Endometrial microvascular endothelial cells (primary cell): ENCODE measurements at regions not wholly inside any gene's neighbourhood (a gene's known extent, or its start where the extent isn't known, plus 50 kb on each side); places are given as distances from the start of the nearest gene placed in this dataset.

Experiments
- in situ Hi-C: cut with HindIII; loops from 2 replicates; pipeline ENCODE4 v1.10.0; 2017; ENCODE audit warnings: low sequenced_read_pairs, low pct_unique_long_range_greater_than_20kb; ENCODE audit errors: inconsistent ontology term

GRCh38 chr18:10303171-10303570 is 151.3 kb upstream of the APCDD1 start:
- in situ Hi-C loops: no loop called here

- in situ Hi-C loops: no loop called here
Observed at GRCh38 chr18:10304853-10305252, 149.6 kb upstream of the APCDD1 start.

GRCh38 chr18:10306779-10307178 is 147.7 kb upstream of the APCDD1 start:
- in situ Hi-C loops: no loop called here

DNA sequence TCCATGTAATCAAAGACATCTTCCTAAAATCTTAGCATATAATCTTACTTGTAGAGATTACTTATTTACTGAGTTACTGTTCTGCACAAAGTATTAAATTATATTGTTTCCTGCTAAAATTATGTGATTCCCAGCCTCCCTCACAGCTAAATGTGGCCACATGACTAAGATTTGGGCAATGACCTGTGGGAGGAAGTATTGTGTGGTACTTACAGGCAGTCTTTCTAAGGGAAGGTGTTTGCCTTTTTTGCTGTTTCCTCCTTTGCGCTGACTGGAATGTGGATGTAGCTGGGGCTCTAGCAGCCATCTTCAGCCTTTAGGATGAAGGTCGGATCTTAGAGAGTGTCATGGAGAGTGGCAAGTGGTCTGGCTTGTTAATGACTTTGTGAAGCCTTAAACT is 146.3 kb upstream of the APCDD1 start:
- in situ Hi-C loops: no loop called here

DNA sequence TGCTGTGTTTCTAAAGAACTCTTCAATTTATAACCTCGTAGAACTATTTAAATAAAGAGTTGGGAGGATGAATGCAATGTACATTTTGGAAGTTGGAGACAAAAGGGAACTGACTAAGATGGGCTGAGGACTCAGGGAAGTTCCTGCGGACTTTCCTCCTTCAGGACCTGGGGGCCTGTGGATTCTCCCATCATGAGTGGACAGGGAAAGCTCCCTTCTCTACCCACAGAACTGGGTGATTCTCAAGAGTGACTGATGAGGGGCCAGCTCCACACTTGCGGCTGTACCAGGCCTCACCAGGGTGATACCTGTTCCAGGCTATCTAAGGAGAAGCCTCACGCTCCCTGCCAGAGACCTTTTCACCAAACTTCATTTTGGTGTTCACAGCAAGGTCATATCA is 143.8 kb upstream of the APCDD1 start:
- in situ Hi-C loops: no loop called here

DNA sequence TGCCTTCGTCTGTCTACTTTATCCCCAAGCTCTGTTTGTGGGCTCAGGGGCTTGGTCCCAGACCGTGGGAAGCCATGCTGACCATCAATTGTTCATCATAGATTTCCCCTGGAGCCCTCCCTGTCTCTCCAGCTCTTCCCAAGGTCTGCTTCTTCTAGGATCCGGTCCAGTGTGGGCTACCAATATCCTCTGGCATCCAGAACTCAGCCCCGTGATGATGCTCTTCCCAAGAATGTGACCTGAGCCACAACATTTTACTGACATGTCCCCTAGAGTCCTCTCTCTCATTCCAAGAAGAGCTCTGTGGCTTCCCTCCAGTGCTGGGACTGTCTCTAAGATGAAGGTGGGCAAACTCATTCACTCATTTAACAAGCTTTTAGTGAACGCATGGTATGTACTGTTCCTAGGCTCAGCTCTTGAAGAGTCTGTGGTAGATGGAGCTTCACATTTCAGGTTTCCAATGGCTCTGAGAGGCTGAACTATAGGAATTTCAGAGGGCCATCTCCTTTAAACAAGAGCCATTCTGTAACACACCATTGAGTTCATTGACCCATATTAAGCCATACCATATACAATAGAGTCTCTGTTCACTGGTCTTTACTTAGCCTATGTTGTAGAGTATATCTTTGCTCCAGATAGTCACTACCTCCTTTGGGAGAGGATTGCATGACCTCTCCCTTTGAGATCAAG is 142.0 kb upstream of the APCDD1 start:
- in situ Hi-C loops: no loop called here

DNA sequence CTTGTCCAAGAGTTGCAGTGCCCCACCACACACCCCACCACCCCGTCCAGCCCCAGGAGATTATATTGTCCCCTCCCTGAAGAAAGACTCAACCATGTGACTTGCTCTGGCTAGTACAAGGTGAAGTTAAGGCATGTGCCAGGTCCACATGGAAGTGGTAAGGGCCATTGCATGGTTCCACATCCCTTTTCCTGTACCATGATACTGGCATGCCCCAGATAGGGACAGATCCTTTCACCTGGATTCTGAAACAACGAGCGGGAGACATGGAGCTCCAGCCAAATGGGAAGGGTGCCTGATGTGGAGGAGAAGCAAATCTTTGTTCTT is 141.5 kb upstream of the APCDD1 start:
- in situ Hi-C loops: no loop called here

DNA sequence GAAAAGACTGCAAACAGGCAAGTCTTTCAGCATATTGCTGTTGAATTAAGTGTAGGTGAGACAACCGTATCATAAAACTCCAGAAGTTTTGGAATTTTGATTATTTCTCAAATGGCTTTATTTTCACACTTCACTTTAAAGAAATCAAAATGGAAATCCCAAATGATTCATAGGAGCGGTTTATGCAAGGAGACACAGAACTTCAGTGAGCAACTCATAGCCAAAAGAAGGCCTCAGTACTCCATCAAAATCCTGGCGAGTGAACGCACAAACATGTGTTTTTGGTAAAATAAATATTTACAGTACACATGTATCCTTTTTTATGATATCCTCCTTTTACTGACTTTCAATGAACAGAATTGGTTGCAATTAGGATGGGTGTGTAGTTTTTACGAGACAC is 140.4 kb upstream of the APCDD1 start:
- in situ Hi-C loops: no loop called here

DNA sequence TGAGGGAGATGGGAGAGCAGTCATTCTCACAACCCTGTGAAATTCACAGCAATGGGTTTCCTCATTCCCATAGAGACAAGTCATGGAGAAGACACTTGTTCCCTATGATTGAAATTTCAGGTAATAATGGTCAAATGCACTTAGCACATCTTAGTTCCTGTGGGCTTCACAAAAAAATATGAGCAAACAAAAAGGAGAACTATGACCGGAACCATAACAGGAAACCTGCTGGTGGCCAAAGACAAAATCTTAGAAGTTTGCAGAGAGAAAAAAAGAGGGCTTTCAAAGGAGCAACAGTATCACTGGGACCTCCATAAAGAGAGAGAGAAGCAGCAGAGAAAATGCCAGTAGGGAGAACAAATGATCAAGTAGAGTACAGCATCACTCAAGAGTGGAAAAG is 138.9 kb upstream of the APCDD1 start:
- in situ Hi-C loops: no loop called here

- in situ Hi-C loops: no loop called here
Observed at GRCh38 chr18:10316778-10317177, 137.7 kb upstream of the APCDD1 start.

DNA sequence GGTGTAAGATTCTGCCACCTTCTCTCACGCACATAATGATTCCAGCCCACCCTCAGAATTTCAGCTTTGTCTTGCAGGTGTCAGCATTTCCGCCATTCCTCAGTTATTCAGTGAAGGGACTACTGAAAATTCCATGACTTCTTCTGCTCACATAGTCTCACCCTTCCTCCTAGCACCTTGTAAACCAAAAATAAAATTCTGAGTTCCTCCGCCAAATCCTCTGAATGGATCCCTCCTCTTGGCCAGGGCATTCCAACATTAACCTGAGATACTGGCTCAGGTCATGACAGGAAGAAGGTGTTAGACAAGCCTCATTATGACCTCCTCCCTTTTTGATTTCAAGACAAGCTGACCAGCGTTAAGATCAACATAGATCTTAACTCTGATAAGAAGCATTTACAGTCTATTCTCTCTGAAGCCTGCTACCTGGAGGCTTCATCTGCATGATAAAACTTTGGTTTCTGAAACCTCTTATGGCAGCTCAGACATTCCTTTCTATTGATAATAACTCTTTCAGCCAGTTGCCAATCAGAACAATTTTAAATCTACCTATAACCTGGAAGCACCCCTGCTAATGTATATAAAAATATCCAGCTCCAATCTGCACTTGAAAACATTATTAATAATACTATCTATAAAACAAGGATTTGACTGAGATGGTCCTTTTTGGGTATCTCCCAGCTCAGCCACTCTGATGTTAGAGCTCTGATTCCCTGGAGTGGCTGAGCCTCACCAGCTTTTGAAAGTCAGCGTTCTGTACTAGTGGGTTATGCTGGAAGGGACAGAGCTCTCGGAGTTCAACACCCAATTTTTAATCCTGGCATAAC is 136.4 kb upstream of the APCDD1 start:
- in situ Hi-C loops: no loop called here

- in situ Hi-C loops: no loop called here
Observed at GRCh38 chr18:10318691-10318970, 135.8 kb upstream of the APCDD1 start.

DNA sequence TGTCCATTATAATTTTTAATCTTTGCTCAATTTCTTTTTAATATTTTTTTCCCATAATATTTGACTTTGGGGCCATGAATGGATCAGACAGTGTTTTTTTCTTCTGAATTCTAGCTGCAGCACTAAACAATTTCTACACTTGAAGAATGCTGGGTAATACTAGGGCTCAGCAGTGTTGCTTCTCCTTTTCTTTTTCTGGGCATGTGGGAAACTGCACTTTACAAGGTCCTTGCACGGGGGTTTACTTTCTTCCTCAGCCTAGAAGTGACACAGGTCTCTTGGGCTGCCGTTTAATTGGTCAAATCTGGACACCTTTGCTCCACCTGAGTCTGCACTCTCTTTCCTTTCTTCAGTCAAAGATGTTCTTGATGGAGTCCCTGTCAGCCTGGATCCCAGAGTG is 135.4 kb upstream of the APCDD1 start:
- in situ Hi-C loops: no loop called here

- in situ Hi-C loops: no loop called here
Observed at GRCh38 chr18:10319914-10320600, 134.4 kb upstream of the APCDD1 start.

- in situ Hi-C loops: no loop called here
Observed at GRCh38 chr18:10320791-10321190, 133.6 kb upstream of the APCDD1 start.

GRCh38 chr18:10321576-10321975 is 132.9 kb upstream of the APCDD1 start:
- in situ Hi-C loops: no loop called here

DNA sequence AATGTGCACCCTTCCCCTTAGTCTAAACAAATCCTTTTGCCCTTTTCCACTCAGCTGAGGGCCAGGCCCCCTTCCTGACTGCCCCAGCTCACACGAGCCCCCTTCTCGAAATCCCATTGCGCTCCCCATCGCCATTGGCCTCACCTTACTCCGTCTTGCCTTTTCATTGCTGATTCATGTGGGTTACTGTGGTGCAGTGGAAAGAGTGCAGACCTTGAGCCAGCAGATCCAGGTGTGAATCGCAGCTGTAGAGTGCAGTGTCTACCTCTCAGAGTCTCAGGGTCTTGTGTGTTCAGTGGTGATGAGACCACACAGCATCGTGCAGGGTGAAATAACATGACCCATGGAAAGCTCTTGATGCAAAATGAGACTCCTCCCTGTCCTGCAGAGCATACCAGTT is 132.4 kb upstream of the APCDD1 start:
- in situ Hi-C loops: no loop called here

DNA sequence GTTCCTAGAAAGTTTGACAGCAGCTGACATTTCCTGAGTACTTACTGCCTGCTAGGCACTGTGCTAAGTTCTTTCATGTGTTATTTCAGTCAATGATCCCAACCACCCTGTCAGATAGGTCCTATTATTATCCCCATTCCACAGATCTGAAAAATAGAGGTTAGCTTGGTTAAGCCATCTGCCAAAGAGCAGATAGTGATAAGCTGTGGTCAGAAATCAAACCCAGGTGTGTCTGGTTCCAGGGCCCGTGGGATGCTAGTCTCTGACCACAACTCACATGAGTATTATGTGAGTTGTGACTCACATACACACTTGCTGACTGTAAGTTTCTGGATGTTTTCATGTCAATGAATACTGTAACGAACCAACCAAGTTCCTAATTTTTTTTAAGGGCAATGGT is 132.0 kb upstream of the APCDD1 start:
- in situ Hi-C loops: no loop called here

- in situ Hi-C loops: no loop called here
Observed at GRCh38 chr18:10329101-10329500, 125.3 kb upstream of the APCDD1 start.

DNA sequence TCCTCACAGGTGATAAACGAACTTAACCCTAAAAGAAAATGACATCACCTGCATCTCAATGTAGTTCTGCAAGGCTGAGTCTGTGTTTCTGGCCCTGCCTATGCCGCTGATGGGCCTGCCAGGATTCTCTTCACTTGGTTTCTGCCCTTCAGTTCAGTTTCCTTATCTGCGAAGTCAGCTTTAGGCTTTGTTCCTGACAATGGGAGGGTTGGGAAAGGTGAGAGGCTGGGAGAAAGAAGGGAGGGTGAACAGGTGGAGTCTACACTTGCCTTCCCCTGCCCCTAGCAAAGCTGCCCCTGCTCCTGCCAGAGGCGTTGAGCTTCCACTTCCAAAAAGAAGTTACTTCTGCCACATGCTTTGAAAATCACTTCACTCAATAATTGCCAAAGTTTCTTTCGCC is 124.0 kb upstream of the APCDD1 start:
- in situ Hi-C loops: no loop called here
